ENCODE measurements at regions not wholly inside any gene's neighbourhood (a gene's known extent, or its start where the extent isn't known, plus 50 kb on each side); places are given as distances from the start of the nearest gene placed in this dataset.
A peak's percentile ranks its signal among the peaks of the same experiment; 100 is the strongest.
"Not testable (repeated sequence)": the region's sequence is repeated elsewhere in the genome, so short reads cannot be mapped to it uniquely, and the experiment has no call there.

DNA sequence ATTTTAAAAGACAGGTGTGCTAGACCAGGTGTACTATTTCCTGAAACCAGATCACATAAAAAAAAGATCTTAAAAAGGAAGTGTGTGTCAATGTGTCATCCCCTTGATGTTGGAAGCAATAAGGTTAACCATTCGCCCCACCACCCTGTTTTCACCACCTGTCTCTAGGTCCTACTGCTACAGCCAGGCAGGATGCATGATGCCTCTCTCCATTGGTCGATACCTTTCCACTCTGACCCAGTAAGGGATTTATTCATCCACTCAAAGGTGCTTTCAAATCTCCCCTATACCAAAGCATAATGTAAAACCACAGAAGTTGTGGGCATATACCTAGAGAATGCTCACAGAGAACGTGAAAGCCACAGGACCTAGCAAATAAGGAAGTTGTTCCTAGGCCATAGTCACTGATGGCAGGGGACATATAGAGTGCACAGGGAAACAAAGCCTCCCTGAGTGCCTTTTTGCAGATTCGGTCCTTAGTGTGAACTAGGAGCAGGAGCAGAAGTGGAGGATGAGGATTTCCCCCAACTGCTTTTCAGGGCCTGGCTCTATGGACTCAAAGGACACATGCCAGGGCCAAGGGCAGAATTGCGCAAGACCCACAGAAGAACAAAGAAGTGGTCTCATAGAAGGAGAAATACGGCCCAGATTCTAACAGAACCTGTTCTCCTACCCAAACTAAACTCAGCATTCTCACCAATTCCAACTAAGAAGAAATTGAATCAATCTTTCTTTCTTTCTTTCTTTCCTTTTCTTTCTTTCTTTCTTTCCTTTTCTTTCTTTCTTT lies 631.5 kb upstream of the NRP1 start:
- Histone ChIP-seq H3K27me3 (ENCODE audit: control insufficient read depth, insufficient read depth, low read length) (no peaks in the 10 kb centered on the region), H3K9me3 (ENCODE audit: control insufficient read depth, insufficient read depth, low read depth, low read length) (no peaks in the 10 kb centered on the region), H3K9ac (ENCODE audit: insufficient read depth, low read length) (no peak overlapping the region), H3K4me3 (replicated peaks in 1 of 4; ENCODE audit: control extremely low read depth in 1 of 4, insufficient read depth in 1 of 4, low read depth in 3 of 4, low read length in 4 of 4) (no peak overlapping the region), H4K20me1 (ENCODE audit: control insufficient read depth, extremely low read depth, insufficient read depth, low read length) (no peaks in the 10 kb centered on the region), H3K4me1 (ENCODE audit: control insufficient read depth, extremely low read depth, insufficient read depth, low read length) (no peaks in the 10 kb centered on the region), H3K79me2 (ENCODE audit: control insufficient read depth, insufficient read depth, low read length) (no peaks in the 10 kb centered on the region), H2AFZ (ENCODE audit: low read length) (no peak overlapping the region), H3K4me2 (ENCODE audit: extremely low read depth, insufficient read depth, low read length) (no peak overlapping the region), H3K27ac (ENCODE audit: insufficient read depth, low read length) (no peak overlapping the region), H3K36me3 (ENCODE audit: control insufficient read depth, insufficient read depth, low read length) (no peaks in the 10 kb centered on the region)
- TF ChIP-seq EZH2 (IDR thresholded peaks at IDR 0.05; ENCODE audit: low read length, missing control alignments), result no peak
- DNase-seq (ENCODE audit: low read depth in 2 of 2), result no peak

GRCh38 chr10:33963729-33964128 lies 629.3 kb upstream of the NRP1 start:
- Histone ChIP-seq H2AFZ (ENCODE audit: low read length) (no peak overlapping the region), H3K9ac (ENCODE audit: insufficient read depth, low read length) (no peak overlapping the region), H3K4me1 (ENCODE audit: control insufficient read depth, extremely low read depth, insufficient read depth, low read length) (no peaks in the 10 kb centered on the region)

GRCh38 chr10:33956322-33956721 lies 621.9 kb upstream of the NRP1 start:
- not testable (repeated sequence) for H3K79me2 ChIP-seq (ENCODE audit: control insufficient read depth, insufficient read depth, low read length); H4K20me1 ChIP-seq (ENCODE audit: control insufficient read depth, extremely low read depth, insufficient read depth, low read length); H3K4me1 ChIP-seq (ENCODE audit: control insufficient read depth, extremely low read depth, insufficient read depth, low read length); H3K4me2 ChIP-seq (ENCODE audit: extremely low read depth, insufficient read depth, low read length); H3K36me3 ChIP-seq (ENCODE audit: control insufficient read depth, insufficient read depth, low read length); DNase-seq (ENCODE audit: low read depth in 2 of 2); H3K9ac ChIP-seq (ENCODE audit: insufficient read depth, low read length); H3K27ac ChIP-seq (ENCODE audit: insufficient read depth, low read length); H3K27me3 ChIP-seq (ENCODE audit: control insufficient read depth, insufficient read depth, low read length); H2AFZ ChIP-seq (ENCODE audit: low read length); H3K9me3 ChIP-seq (ENCODE audit: control insufficient read depth, insufficient read depth, low read depth, low read length); H3K4me3 ChIP-seq (replicated peaks in 1 of 4; ENCODE audit: control extremely low read depth in 1 of 4, insufficient read depth in 1 of 4, low read depth in 3 of 4, low read length in 4 of 4)

More at GRCh38 chr10:33963729-33964128, 629.3 kb upstream of the NRP1 start:
- Histone ChIP-seq H3K4me3 (replicated peaks in 1 of 4; ENCODE audit: control extremely low read depth in 1 of 4, insufficient read depth in 1 of 4, low read depth in 3 of 4, low read length in 4 of 4) (no peak overlapping the region), H3K79me2 (ENCODE audit: control insufficient read depth, insufficient read depth, low read length) (no peaks in the 10 kb centered on the region), H3K9me3 (ENCODE audit: control insufficient read depth, insufficient read depth, low read depth, low read length) (no peaks in the 10 kb centered on the region), H3K27me3 (ENCODE audit: control insufficient read depth, insufficient read depth, low read length) (no peaks in the 10 kb centered on the region), H3K36me3 (ENCODE audit: control insufficient read depth, insufficient read depth, low read length) (no peaks in the 10 kb centered on the region), H3K27ac (ENCODE audit: insufficient read depth, low read length) (no peak overlapping the region), H3K4me2 (ENCODE audit: extremely low read depth, insufficient read depth, low read length) (no peak overlapping the region), H4K20me1 (ENCODE audit: control insufficient read depth, extremely low read depth, insufficient read depth, low read length) (no peaks in the 10 kb centered on the region)
- TF ChIP-seq CTCF (conservative IDR thresholded peaks at IDR 0.05 in 1 of 2, IDR thresholded peaks at IDR 0.05 in 1 of 2; ENCODE audit: low read depth in 1 of 2, low read length in 2 of 2) (no peak), EZH2 (IDR thresholded peaks at IDR 0.05; ENCODE audit: low read length, missing control alignments) (no peak)
- DNase-seq (ENCODE audit: low read depth in 2 of 2), result peak in 1 of 2 donors; percentile 37

DNA sequence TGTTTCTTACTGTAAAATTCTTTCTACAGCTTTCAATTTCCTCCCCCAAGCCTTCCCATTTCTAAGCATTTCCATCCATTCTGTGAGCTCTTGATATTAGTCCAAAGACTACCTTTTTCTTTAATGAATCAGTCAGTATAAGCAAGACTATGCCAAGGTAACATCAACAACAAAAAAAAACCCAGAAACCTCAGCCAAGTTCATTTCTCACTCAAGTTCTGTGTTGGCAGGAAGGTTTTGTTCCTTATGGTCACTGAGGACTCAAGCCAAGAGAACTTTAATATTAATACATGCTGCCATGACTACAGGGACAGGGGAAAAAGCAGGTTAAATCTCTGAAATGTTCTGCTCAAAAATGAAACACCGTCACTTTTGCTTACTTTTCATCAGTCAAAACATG lies 621.2 kb upstream of the NRP1 start:
- H3K4me3 ChIP-seq (replicated peaks in 1 of 4; ENCODE audit: control extremely low read depth in 1 of 4, insufficient read depth in 1 of 4, low read depth in 3 of 4, low read length in 4 of 4), result no peak overlapping the region
- H3K9ac ChIP-seq (ENCODE audit: insufficient read depth, low read length), result no peak overlapping the region
- H4K20me1 ChIP-seq (ENCODE audit: control insufficient read depth, extremely low read depth, insufficient read depth, low read length), result no peaks in the 10 kb centered on the region
- no peak overlapping the region for H2AFZ ChIP-seq (ENCODE audit: low read length)
- H3K36me3 ChIP-seq (ENCODE audit: control insufficient read depth, insufficient read depth, low read length), result no peaks in the 10 kb centered on the region
- TF ChIP-seq EZH2 (IDR thresholded peaks at IDR 0.05; ENCODE audit: low read length, missing control alignments) (no peak), CTCF (conservative IDR thresholded peaks at IDR 0.05 in 1 of 2, IDR thresholded peaks at IDR 0.05 in 1 of 2; ENCODE audit: low read depth in 1 of 2, low read length in 2 of 2) (no peak)
- peak; percentile 26 to 80 for DNase-seq (ENCODE audit: low read depth in 2 of 2)
- no peak overlapping the region for H3K4me2 ChIP-seq (ENCODE audit: extremely low read depth, insufficient read depth, low read length)
- H3K27ac ChIP-seq (ENCODE audit: insufficient read depth, low read length), result no peak overlapping the region
- no peaks in the 10 kb centered on the region for H3K27me3 ChIP-seq (ENCODE audit: control insufficient read depth, insufficient read depth, low read length)
- no peaks in the 10 kb centered on the region for H3K4me1 ChIP-seq (ENCODE audit: control insufficient read depth, extremely low read depth, insufficient read depth, low read length)
- H3K9me3 ChIP-seq (ENCODE audit: control insufficient read depth, insufficient read depth, low read depth, low read length), result no peaks in the 10 kb centered on the region
- H3K79me2 ChIP-seq (ENCODE audit: control insufficient read depth, insufficient read depth, low read length), result no peaks in the 10 kb centered on the region
